Ectodermal cell (in vitro differentiated cells): ENCODE measurements at regions not wholly inside any gene's neighbourhood (a gene's known extent, or its start where the extent isn't known, plus 50 kb on each side); places are given as distances from the start of the nearest gene placed in this dataset.
"Not testable (repeated sequence)": the region's sequence is repeated elsewhere in the genome, so short reads cannot be mapped to it uniquely, and the experiment has no call there.

ENCODE experiments used
- H3K27ac ChIP-seq: 2 replicates; pipeline ENCODE4 v1.7.0; 2013; ENCODE audit warnings: mild to moderate bottlenecking, low read depth, low read length; ENCODE audit not compliant: insufficient read depth, poor library complexity, severe bottlenecking
- H3K27me3 ChIP-seq: 2 replicates; pipeline ENCODE4 v1.7.0; 2013; ENCODE audit warnings: mild to moderate bottlenecking, low read length; ENCODE audit not compliant: insufficient read depth, control insufficient read depth, poor library complexity, severe bottlenecking
- H3K36me3 ChIP-seq: one replicate; pipeline ENCODE4 v1.7.0; 2013; ENCODE audit warnings: low read length; ENCODE audit not compliant: control insufficient read depth, insufficient read depth
- H3K4me1 ChIP-seq: one replicate; pipeline ENCODE4 v1.7.0; 2013; ENCODE audit warnings: low read length; ENCODE audit not compliant: control insufficient read depth, insufficient read depth
- H3K4me3 ChIP-seq: 2 replicates; pipeline ENCODE4 v1.7.0; 2013; ENCODE audit warnings: low read depth, low read length, control low read depth; ENCODE audit not compliant: insufficient read depth
- H3K9me3 ChIP-seq: 2 replicates; pipeline ENCODE4 v1.7.0; 2013; ENCODE audit warnings: mild to moderate bottlenecking, low read length, moderate library complexity; ENCODE audit not compliant: control insufficient read depth
- WGBS, 2 experiments: methylation state at CpG; one replicate each; pipeline ENCODE4 v1.1.7; 2013; ENCODE audit warnings: missing lambda C conversion rate in 2 of 2; 5-methylcytosine and 5-hydroxymethylcytosine counted together

- H3K36me3 ChIP-seq, H3K4me3 ChIP-seq, H3K9me3 ChIP-seq, H3K27ac ChIP-seq, H3K4me1 ChIP-seq, H3K27me3 ChIP-seq: not testable (repeated sequence)
- WGBS, 2 experiments: 93 to 96% methylated on average over 8 of the region's 8 CpGs
Measured at GRCh38 chr5:72676831-72677230, 139.6 kb upstream of the TNPO1 start.

- H3K27ac ChIP-seq: no peak overlapping the region
- no peaks in the 10 kb centered on the region for H3K9me3 ChIP-seq
- H3K27me3 ChIP-seq: no peaks in the 10 kb centered on the region
- H3K36me3 ChIP-seq: no peaks in the 10 kb centered on the region
- no peaks in the 10 kb centered on the region for H3K4me1 ChIP-seq
- no peak overlapping the region for H3K4me3 ChIP-seq
Measured at GRCh38 chr5:72673623-72674022, 142.8 kb upstream of the TNPO1 start.

GRCh38 chr5:72673180-72673579, 143.3 kb upstream of the TNPO1 start:
- Histone ChIP-seq H3K27me3 (no peaks in the 10 kb centered on the region), H3K27ac (no peak overlapping the region), H3K4me1 (no peaks in the 10 kb centered on the region), H3K36me3 (no peaks in the 10 kb centered on the region), H3K4me3 (no peak overlapping the region), H3K9me3 (no peaks in the 10 kb centered on the region)

GRCh38 chr5:72667708-72668107, 148.8 kb upstream of the TNPO1 start:
- 89 to 100% methylated on average over 1 of the region's 1 CpG for WGBS, 2 experiments
- Histone ChIP-seq H3K36me3 (no peaks in the 10 kb centered on the region), H3K9me3 (no peaks in the 10 kb centered on the region)

GRCh38 chr5:72662936-72663335, 153.5 kb upstream of the TNPO1 start:
- Histone ChIP-seq H3K4me3 (no peak overlapping the region), H3K27me3 (no peaks in the 10 kb centered on the region), H3K27ac (no peak overlapping the region), H3K9me3 (no peaks in the 10 kb centered on the region), H3K4me1 (peaks cover 10% of the 10 kb centered on the region), H3K36me3 (no peaks in the 10 kb centered on the region)
- 67 to 76% methylated on average over 7 of the region's 7 CpGs for WGBS, 2 experiments

More at GRCh38 chr5:72667708-72668107, 148.8 kb upstream of the TNPO1 start:
- no peaks in the 10 kb centered on the region for H3K27me3 ChIP-seq
- no peak overlapping the region for H3K27ac ChIP-seq
- H3K4me3 ChIP-seq: no peak overlapping the region
- H3K4me1 ChIP-seq: peaks cover 6% of the 10 kb centered on the region

- no peaks in the 10 kb centered on the region for H3K27me3 ChIP-seq
- H3K36me3 ChIP-seq: no peaks in the 10 kb centered on the region
- no peaks in the 10 kb centered on the region for H3K9me3 ChIP-seq
- H3K4me1 ChIP-seq: peaks cover 10% of the 10 kb centered on the region
- no peak overlapping the region for H3K4me3 ChIP-seq
- 87 to 91% methylated on average over 3 of the region's 3 CpGs for WGBS, 2 experiments
- no peak overlapping the region for H3K27ac ChIP-seq
Measured at GRCh38 chr5:72662305-72662704, 154.2 kb upstream of the TNPO1 start.

GRCh38 chr5:72661405-72661804, 154.2 kb upstream of the ZNF366 start:
- WGBS, 2 experiments: 89 to 93% methylated on average over 2 of the region's 2 CpGs
- no peaks in the 10 kb centered on the region for H3K9me3 ChIP-seq
- no peak overlapping the region for H3K4me3 ChIP-seq
- H3K27me3 ChIP-seq: no peaks in the 10 kb centered on the region
- H3K36me3 ChIP-seq: no peaks in the 10 kb centered on the region
- peaks cover 10% of the 10 kb centered on the region for H3K4me1 ChIP-seq
- H3K27ac ChIP-seq: no peak overlapping the region

GRCh38 chr5:72659726-72660125, 152.5 kb upstream of the ZNF366 start:
- Histone ChIP-seq H3K9me3 (no peaks in the 10 kb centered on the region), H3K27ac (no peak overlapping the region), H3K4me3 (no peak overlapping the region), H3K27me3 (no peaks in the 10 kb centered on the region), H3K36me3 (no peaks in the 10 kb centered on the region), H3K4me1 (peaks cover 10% of the 10 kb centered on the region)
- 94 to 95% methylated on average over 4 of the region's 4 CpGs for WGBS, 2 experiments

GRCh38 chr5:72658761-72659540, 151.7 kb upstream of the ZNF366 start:
- H3K4me1 ChIP-seq: peaks cover 12% of the 10 kb centered on the region
- H3K9me3 ChIP-seq: no peaks in the 10 kb centered on the region
- H3K4me3 ChIP-seq: no peak overlapping the region
- 91 to 93% methylated on average over 4 of the region's 4 CpGs for WGBS, 2 experiments
- no peaks in the 10 kb centered on the region for H3K27me3 ChIP-seq
- H3K27ac ChIP-seq: no peak overlapping the region
- no peaks in the 10 kb centered on the region for H3K36me3 ChIP-seq

- H3K27me3 ChIP-seq: no peaks in the 10 kb centered on the region
- 95 to 99% methylated on average over 3 of the region's 3 CpGs for WGBS, 2 experiments
- peaks cover 19% of the 10 kb centered on the region for H3K4me1 ChIP-seq
- no peak overlapping the region for H3K4me3 ChIP-seq
- no peaks in the 10 kb centered on the region for H3K9me3 ChIP-seq
- no peak overlapping the region for H3K27ac ChIP-seq
- no peaks in the 10 kb centered on the region for H3K36me3 ChIP-seq
Measured at GRCh38 chr5:72658161-72658560, 151.0 kb upstream of the ZNF366 start.
